ENCODE measurements at regions not wholly inside any gene's neighbourhood (a gene's known extent, or its start where the extent isn't known, plus 50 kb on each side); places are given as distances from the start of the nearest gene placed in this dataset.

GRCh38 chr17:36703860-36704266 is 102.5 kb downstream of the MRM1 start:
- FAIRE-seq, result no peak
- DNase-seq (ENCODE audit: insufficient read length, low spot score), result no peak
- peak; percentile 24 for TF ChIP-seq CTCF (IDR thresholded peaks at IDR 0.05; ENCODE audit: insufficient read depth, missing control alignments)

GRCh38 chr17:36705283-36705795 is 104.0 kb downstream of the MRM1 start:
- no peak for TF ChIP-seq CTCF (IDR thresholded peaks at IDR 0.05; ENCODE audit: insufficient read depth, missing control alignments)
- FAIRE-seq, result no peak

GRCh38 chr17:36705874-36706731 is 104.7 kb downstream of the MRM1 start:
- DNase-seq (ENCODE audit: insufficient read length, low spot score) (peak; percentile 43), FAIRE-seq (no peak)
- TF ChIP-seq CTCF (IDR thresholded peaks at IDR 0.05; ENCODE audit: insufficient read depth, missing control alignments), result peak; percentile 55

More at GRCh38 chr17:36705283-36705795, 104.0 kb downstream of the MRM1 start:
- no peak for DNase-seq (ENCODE audit: insufficient read length, low spot score)

GRCh38 chr17:36707904-36708303 is 106.5 kb downstream of the MRM1 start:
- no peak for FAIRE-seq
- DNase-seq (ENCODE audit: insufficient read length, low spot score), result no peak
- no peak for TF ChIP-seq CTCF (IDR thresholded peaks at IDR 0.05; ENCODE audit: insufficient read depth, missing control alignments)

GRCh38 chr17:36714789-36715188 is 113.4 kb downstream of the MRM1 start:
- no peak for TF ChIP-seq CTCF (IDR thresholded peaks at IDR 0.05; ENCODE audit: insufficient read depth, missing control alignments)
- FAIRE-seq, result no peak
- no peak for DNase-seq (ENCODE audit: insufficient read length, low spot score)

- DNase-seq (ENCODE audit: insufficient read length, low spot score) (no peak), FAIRE-seq (no peak)
- TF ChIP-seq CTCF (IDR thresholded peaks at IDR 0.05; ENCODE audit: insufficient read depth, missing control alignments), result no peak
Observed at GRCh38 chr17:36715951-36716350, 114.6 kb downstream of the MRM1 start.

- no peak for TF ChIP-seq CTCF (IDR thresholded peaks at IDR 0.05; ENCODE audit: insufficient read depth, missing control alignments)
- FAIRE-seq (no peak), DNase-seq (ENCODE audit: insufficient read length, low spot score) (no peak)
Observed at GRCh38 chr17:36717088-36717487, 115.7 kb downstream of the MRM1 start.
